Liver (tissue), 3 donors: ENCODE measurements at regions not wholly inside any gene's neighbourhood (a gene's known extent, or its start where the extent isn't known, plus 50 kb on each side); places are given as distances from the start of the nearest gene placed in this dataset.

ENCODE experiments used
- ATF3 ChIP-seq: IDR thresholded peaks from 2 replicates; pipeline ENCODE4 v1.6.1; 2016; ENCODE audit warnings: antibody characterized with exemption
- CTCF ChIP-seq: fragments of 150-350 bp; IDR thresholded peaks from 2 replicates; pipeline ENCODE4 v1.5.1; 2017; ENCODE audit warnings: improper control_type of control experiment, low read depth, low read length; ENCODE audit not compliant: missing input control
- EGR1 ChIP-seq, 2 donors: IDR thresholded peaks; 2 replicates each; pipeline ENCODE4 v1.6.1; 2016 to 2018; ENCODE audit warnings: antibody characterized with exemption in 2 of 2, low read depth in 2 of 2
- FOXA1 ChIP-seq: IDR thresholded peaks from 2 replicates; pipeline ENCODE4 v1.6.1; 2016; ENCODE audit warnings: antibody characterized with exemption
- NR2F2 ChIP-seq: IDR thresholded peaks from 2 replicates; pipeline ENCODE4 v1.6.1; 2016; ENCODE audit warnings: antibody characterized with exemption
- REST ChIP-seq: IDR thresholded peaks from 2 replicates; pipeline ENCODE4 v1.6.1; 2016; ENCODE audit warnings: antibody characterized with exemption, mild to moderate bottlenecking
- SP1 ChIP-seq: IDR thresholded peaks from 2 replicates; pipeline ENCODE4 v1.6.1; 2018; ENCODE audit warnings: antibody characterized with exemption, mild to moderate bottlenecking
- YY1 ChIP-seq: IDR thresholded peaks from 2 replicates; pipeline ENCODE4 v1.6.1; 2016; ENCODE audit warnings: antibody characterized with exemption, mild to moderate bottlenecking
- TF ChIP-seq, protein P1 (sequence below): IDR thresholded peaks from 2 replicates; pipeline ENCODE4 v1.6.1; 2016; ENCODE audit warnings: antibody characterized with exemption
- donor health status: healthy.
- donor health status: healthy.

DNA sequence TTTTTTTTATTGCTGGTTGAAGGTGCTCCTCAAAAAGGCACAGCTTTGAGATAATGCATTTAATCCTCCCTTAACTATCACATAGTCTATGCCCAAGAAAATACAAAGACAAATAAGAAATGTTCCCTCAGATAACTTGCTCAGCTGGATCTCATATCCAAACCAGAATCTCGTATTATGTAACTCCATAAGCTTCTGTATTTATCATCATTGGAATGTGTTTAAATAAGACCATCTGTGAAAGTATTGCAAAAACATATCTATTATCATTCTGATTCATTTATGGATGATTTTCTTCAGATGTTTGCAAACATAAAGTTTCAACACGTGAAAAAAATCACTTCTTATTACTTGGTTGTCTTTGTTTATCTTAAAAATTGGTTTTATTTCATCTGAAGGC lies 190.9 kb downstream of the IRS2 start:
- TF ChIP-seq CTCF (no peak), FOXA1 (no peak), EGR1 (IDR thresholded peaks at IDR 0.05; ENCODE audit: low read depth in 2 of 2) (no peak), SP1 (no peak), YY1 (no peak), REST (no peak), ATF3 (no peak), NR2F2 (no peak)
- TF ChIP-seq, protein P1, sequence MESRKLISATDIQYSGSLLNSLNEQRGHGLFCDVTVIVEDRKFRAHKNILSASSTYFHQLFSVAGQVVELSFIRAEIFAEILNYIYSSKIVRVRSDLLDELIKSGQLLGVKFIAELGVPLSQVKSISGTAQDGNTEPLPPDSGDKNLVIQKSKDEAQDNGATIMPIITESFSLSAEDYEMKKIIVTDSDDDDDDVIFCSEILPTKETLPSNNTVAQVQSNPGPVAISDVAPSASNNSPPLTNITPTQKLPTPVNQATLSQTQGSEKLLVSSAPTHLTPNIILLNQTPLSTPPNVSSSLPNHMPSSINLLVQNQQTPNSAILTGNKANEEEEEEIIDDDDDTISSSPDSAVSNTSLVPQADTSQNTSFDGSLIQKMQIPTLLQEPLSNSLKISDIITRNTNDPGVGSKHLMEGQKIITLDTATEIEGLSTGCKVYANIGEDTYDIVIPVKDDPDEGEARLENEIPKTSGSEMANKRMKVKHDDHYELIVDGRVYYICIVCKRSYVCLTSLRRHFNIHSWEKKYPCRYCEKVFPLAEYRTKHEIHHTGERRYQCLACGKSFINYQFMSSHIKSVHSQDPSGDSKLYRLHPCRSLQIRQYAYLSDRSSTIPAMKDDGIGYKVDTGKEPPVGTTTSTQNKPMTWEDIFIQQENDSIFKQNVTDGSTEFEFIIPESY, result no peak
